Natural killer cell (primary cell): ENCODE measurements at regions not wholly inside any gene's neighbourhood (a gene's known extent, or its start where the extent isn't known, plus 50 kb on each side); places are given as distances from the start of the nearest gene placed in this dataset.

Experiments used
- ATAC-seq, 3 donors: fragments of 150-1000 bp in 2 of 3; fragments of 200-7000 bp in 1 of 3; cut with Tn5 transposase; 1 replicate in 1 of 3; 2 replicates in 2 of 3; pipeline ENCODE4 v1.10.0; 2021; ENCODE audit warnings: mild to moderate bottlenecking in 2 of 3, moderate library complexity in 2 of 3
- DNase-seq, 2 donors: peaks; one replicate each; pipeline versions ENCODE4 v3.0.0 to v3.0.0-alpha.2; 2013 to 2021; ENCODE audit warnings: mixed read lengths in 1 of 2
- H3K27ac ChIP-seq: one replicate; pipeline ENCODE4 v1.5.1; 2013; ENCODE audit warnings: mild to moderate bottlenecking, low read length
- H3K27me3 ChIP-seq: one replicate; pipeline ENCODE4 v1.6.1; 2013; ENCODE audit warnings: low read length; ENCODE audit not compliant: control insufficient read depth, insufficient read depth
- H3K36me3 ChIP-seq: one replicate; pipeline ENCODE4 v1.6.1; 2013; ENCODE audit warnings: low read length; ENCODE audit not compliant: control insufficient read depth, insufficient read depth
- H3K4me1 ChIP-seq: one replicate; pipeline ENCODE4 v1.6.1; 2013; ENCODE audit warnings: low read length; ENCODE audit not compliant: control insufficient read depth, insufficient read depth
- H3K4me3 ChIP-seq: one replicate; pipeline ENCODE4 v1.5.1; 2013; ENCODE audit warnings: low read length
- H3K9me3 ChIP-seq: one replicate; pipeline ENCODE4 v1.6.1; 2013; ENCODE audit warnings: low read length; ENCODE audit not compliant: control insufficient read depth, insufficient read depth
- H3K27ac Mint-ChIP-seq, 2 donors: one replicate each; pipeline ENCODE4 v1.8.0; 2022; ENCODE audit warnings: mild to moderate bottlenecking in 2 of 2, mixed read lengths in 2 of 2, moderate library complexity in 1 of 2
- H3K27me3 Mint-ChIP-seq, 2 donors: one replicate each; pipeline ENCODE4 v1.8.0; 2022; ENCODE audit warnings: low read depth in 2 of 2, mixed read lengths in 2 of 2
- H3K36me3 Mint-ChIP-seq: one replicate; pipeline ENCODE4 v1.8.0; 2022; ENCODE audit warnings: mixed read lengths
- H3K4me1 Mint-ChIP-seq, 2 donors: one replicate each; pipeline ENCODE4 v1.8.0; 2022; ENCODE audit warnings: mixed read lengths in 2 of 2
- H3K4me3 Mint-ChIP-seq: one replicate; pipeline ENCODE4 v1.8.0; 2022; ENCODE audit warnings: mild to moderate bottlenecking, moderate library complexity, mixed read lengths
- H3K9me3 Mint-ChIP-seq, 2 donors: one replicate each; pipeline ENCODE4 v1.8.0; 2022; ENCODE audit warnings: mixed read lengths in 2 of 2
- WGBS: methylation state at CpG from one replicate; pipeline ENCODE4 v1.1.7; 2013; ENCODE audit warnings: missing lambda C conversion rate; ENCODE audit not compliant: insufficient coverage; 5-methylcytosine and 5-hydroxymethylcytosine counted together
- intact Hi-C: fragments of 100-400 bp; cut with micrococcal nuclease; formaldehyde crosslinking; loops from one replicate; pipeline ENCODE4 v1.14.2; 2022
- TF ChIP-seq, protein P1 (sequence below): fragments of 200-600 bp; IDR thresholded peaks from one replicate; pipeline ENCODE4 v1.8.0; 2022; ENCODE audit warnings: antibody characterized with exemption

DNA sequence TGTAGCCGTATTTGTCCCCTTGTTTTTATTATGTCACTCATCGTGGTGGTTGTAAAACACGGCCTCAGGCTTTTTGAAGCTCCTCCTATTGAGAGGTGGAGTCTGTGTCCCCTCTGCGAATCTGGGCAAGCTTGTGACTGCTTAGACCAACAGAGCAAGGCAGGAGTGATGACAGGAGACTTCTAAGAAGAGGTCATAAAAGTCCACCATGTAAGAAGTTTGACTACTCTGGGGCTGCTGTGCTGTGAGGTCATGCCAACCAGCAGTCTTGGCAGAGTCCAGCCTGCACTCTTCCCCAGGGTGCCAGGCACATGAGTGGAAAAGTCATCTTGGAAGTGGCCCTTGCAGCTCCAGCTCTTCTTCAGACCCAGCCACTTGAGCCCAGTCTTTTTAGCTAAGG is 83.8 kb upstream of the SPTBN1 start:
- Histone ChIP-seq H3K27ac (no peak overlapping the region), H3K27me3 (no peaks in the 10 kb centered on the region), H3K36me3 (no peaks in the 10 kb centered on the region), H3K4me3 (no peak overlapping the region), H3K4me1 (no peaks in the 10 kb centered on the region), H3K9me3 (no peaks in the 10 kb centered on the region)
- TF ChIP-seq, protein P1, sequence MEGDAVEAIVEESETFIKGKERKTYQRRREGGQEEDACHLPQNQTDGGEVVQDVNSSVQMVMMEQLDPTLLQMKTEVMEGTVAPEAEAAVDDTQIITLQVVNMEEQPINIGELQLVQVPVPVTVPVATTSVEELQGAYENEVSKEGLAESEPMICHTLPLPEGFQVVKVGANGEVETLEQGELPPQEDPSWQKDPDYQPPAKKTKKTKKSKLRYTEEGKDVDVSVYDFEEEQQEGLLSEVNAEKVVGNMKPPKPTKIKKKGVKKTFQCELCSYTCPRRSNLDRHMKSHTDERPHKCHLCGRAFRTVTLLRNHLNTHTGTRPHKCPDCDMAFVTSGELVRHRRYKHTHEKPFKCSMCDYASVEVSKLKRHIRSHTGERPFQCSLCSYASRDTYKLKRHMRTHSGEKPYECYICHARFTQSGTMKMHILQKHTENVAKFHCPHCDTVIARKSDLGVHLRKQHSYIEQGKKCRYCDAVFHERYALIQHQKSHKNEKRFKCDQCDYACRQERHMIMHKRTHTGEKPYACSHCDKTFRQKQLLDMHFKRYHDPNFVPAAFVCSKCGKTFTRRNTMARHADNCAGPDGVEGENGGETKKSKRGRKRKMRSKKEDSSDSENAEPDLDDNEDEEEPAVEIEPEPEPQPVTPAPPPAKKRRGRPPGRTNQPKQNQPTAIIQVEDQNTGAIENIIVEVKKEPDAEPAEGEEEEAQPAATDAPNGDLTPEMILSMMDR: no peak
- H3K27me3 Mint-ChIP-seq: peaks cover 23 to 37% of the 10 kb centered on the region in 2 donors
- no peaks in the 10 kb centered on the region for H3K4me1 Mint-ChIP-seq
- H3K4me3 Mint-ChIP-seq: no peak overlapping the region
- intact Hi-C loops: no loop called here
- no peaks in the 10 kb centered on the region for H3K9me3 Mint-ChIP-seq
- no peaks in the 10 kb centered on the region for H3K36me3 Mint-ChIP-seq
- DNase-seq (no peak), ATAC-seq (no peak)
- 87% methylated on average over 4 of the region's 4 CpGs for WGBS
- H3K27ac Mint-ChIP-seq: no peak overlapping the region

GRCh38 chr2:54373855-54374254 is 82.3 kb upstream of the SPTBN1 start:
- no peaks in the 10 kb centered on the region for H3K36me3 Mint-ChIP-seq
- H3K4me3 Mint-ChIP-seq: no peak overlapping the region
- no peak for ATAC-seq
- no peaks in the 10 kb centered on the region for H3K9me3 ChIP-seq
- DNase-seq: no peak
- TF ChIP-seq, protein P1: no peak
- 86% methylated on average over 3 of the region's 3 CpGs for WGBS
- H3K27me3 ChIP-seq: no peaks in the 10 kb centered on the region
- H3K27me3 Mint-ChIP-seq: peaks cover 18 to 29% of the 10 kb centered on the region in 2 donors
- H3K9me3 Mint-ChIP-seq: no peaks in the 10 kb centered on the region
- no peaks in the 10 kb centered on the region for H3K36me3 ChIP-seq
- no peak overlapping the region for H3K27ac Mint-ChIP-seq
- no peak overlapping the region for H3K4me3 ChIP-seq
- H3K4me1 ChIP-seq: no peaks in the 10 kb centered on the region
- intact Hi-C loops: no loop called here
- H3K27ac ChIP-seq: no peak overlapping the region
- no peaks in the 10 kb centered on the region for H3K4me1 Mint-ChIP-seq

GRCh38 chr2:54374591-54375364 is 81.3 kb upstream of the SPTBN1 start:
- H3K9me3 Mint-ChIP-seq: no peaks in the 10 kb centered on the region
- intact Hi-C loops: no loop called here

More at GRCh38 chr2:54374591-54375364, 81.3 kb upstream of the SPTBN1 start:
- H3K36me3 Mint-ChIP-seq: no peaks in the 10 kb centered on the region
- H3K36me3 ChIP-seq: no peaks in the 10 kb centered on the region
- H3K4me3 ChIP-seq: no peak overlapping the region
- ATAC-seq (no peak), DNase-seq (no peak)
- H3K9me3 ChIP-seq: no peaks in the 10 kb centered on the region
- no peak overlapping the region for H3K27ac Mint-ChIP-seq
- H3K27me3 ChIP-seq: no peaks in the 10 kb centered on the region
- H3K4me3 Mint-ChIP-seq: no peak overlapping the region
- no peaks in the 10 kb centered on the region for H3K4me1 Mint-ChIP-seq
- WGBS: 93% methylated on average over 5 of the region's 5 CpGs
- peaks cover 20 to 23% of the 10 kb centered on the region in 2 donors for H3K27me3 Mint-ChIP-seq
- H3K4me1 ChIP-seq: no peaks in the 10 kb centered on the region
- TF ChIP-seq, protein P1: no peak
- no peak overlapping the region for H3K27ac ChIP-seq
